PFSK-1 (cell line): ENCODE measurements at regions not wholly inside any gene's neighbourhood (a gene's known extent, or its start where the extent isn't known, plus 50 kb on each side); places are given as distances from the start of the nearest gene placed in this dataset.

ENCODE experiments used
- FOXP2 ChIP-seq: optimal IDR thresholded peaks from 2 replicates; pipeline ENCODE3; 2011; ENCODE audit warnings: borderline replicate concordance, control low read depth, inconsistent platforms; ENCODE audit not compliant: insufficient read depth; ENCODE audit errors: extremely low read length, extremely low read depth
- POLR2AphosphoS5 ChIP-seq: IDR thresholded peaks from 2 replicates; pipeline ENCODE4 v1.6.1; 2012; ENCODE audit warnings: low read depth, mild to moderate bottlenecking, control low read depth, low read length, moderate library complexity
- SIN3A ChIP-seq: IDR thresholded peaks from 2 replicates; pipeline ENCODE4 v1.6.1; 2012; ENCODE audit warnings: mild to moderate bottlenecking, low read length, moderate library complexity, borderline replicate concordance; ENCODE audit not compliant: insufficient read depth
- TAF1 ChIP-seq: IDR thresholded peaks from 2 replicates; pipeline ENCODE4 v1.6.1; 2012; ENCODE audit warnings: low read length, control low read depth, borderline replicate concordance; ENCODE audit not compliant: insufficient read depth
- TF ChIP-seq, protein P1 (sequence below), 2 experiments: IDR thresholded peaks; 2 replicates each; pipeline versions ENCODE4 v1.6.1 to v1.8.0; 2011 to 2012; ENCODE audit warnings: low read depth in 2 of 2, low read length in 2 of 2, control low read depth in 1 of 2, inconsistent platforms in 1 of 2, mild to moderate bottlenecking in 1 of 2, moderate library complexity in 1 of 2; ENCODE audit not compliant: insufficient read depth in 1 of 2

DNA sequence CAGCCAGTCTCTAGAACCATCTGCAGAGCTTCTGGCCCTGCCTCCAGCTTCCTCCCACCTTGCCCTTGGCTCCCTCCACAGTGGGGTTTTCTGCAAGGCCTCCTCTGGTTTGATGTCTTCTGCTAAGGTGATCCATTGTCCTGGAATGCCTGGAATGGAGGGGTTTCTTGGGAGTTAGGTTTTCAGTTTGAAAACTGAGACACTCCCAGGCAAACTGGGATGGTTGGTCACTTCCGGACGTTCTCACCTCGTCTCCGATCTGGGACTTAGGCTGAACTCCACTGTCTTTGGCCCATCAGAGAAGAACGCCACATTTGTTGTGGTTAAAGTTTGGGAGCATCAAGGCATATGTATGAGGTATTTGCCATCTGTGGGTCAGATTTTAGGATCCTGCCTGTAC is 77.4 kb upstream of the KLHL25 start:
- TF ChIP-seq TAF1 (no peak), FOXP2 (no peak), SIN3A (no peak), POLR2AphosphoS5 (no peak)
- TF ChIP-seq, protein P1, sequence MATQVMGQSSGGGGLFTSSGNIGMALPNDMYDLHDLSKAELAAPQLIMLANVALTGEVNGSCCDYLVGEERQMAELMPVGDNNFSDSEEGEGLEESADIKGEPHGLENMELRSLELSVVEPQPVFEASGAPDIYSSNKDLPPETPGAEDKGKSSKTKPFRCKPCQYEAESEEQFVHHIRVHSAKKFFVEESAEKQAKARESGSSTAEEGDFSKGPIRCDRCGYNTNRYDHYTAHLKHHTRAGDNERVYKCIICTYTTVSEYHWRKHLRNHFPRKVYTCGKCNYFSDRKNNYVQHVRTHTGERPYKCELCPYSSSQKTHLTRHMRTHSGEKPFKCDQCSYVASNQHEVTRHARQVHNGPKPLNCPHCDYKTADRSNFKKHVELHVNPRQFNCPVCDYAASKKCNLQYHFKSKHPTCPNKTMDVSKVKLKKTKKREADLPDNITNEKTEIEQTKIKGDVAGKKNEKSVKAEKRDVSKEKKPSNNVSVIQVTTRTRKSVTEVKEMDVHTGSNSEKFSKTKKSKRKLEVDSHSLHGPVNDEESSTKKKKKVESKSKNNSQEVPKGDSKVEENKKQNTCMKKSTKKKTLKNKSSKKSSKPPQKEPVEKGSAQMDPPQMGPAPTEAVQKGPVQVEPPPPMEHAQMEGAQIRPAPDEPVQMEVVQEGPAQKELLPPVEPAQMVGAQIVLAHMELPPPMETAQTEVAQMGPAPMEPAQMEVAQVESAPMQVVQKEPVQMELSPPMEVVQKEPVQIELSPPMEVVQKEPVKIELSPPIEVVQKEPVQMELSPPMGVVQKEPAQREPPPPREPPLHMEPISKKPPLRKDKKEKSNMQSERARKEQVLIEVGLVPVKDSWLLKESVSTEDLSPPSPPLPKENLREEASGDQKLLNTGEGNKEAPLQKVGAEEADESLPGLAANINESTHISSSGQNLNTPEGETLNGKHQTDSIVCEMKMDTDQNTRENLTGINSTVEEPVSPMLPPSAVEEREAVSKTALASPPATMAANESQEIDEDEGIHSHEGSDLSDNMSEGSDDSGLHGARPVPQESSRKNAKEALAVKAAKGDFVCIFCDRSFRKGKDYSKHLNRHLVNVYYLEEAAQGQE (IDR thresholded peaks at IDR 0.05; ENCODE audit: insufficient read depth in 1 of 2, low read depth in 2 of 2, low read length in 2 of 2), result no peak

DNA sequence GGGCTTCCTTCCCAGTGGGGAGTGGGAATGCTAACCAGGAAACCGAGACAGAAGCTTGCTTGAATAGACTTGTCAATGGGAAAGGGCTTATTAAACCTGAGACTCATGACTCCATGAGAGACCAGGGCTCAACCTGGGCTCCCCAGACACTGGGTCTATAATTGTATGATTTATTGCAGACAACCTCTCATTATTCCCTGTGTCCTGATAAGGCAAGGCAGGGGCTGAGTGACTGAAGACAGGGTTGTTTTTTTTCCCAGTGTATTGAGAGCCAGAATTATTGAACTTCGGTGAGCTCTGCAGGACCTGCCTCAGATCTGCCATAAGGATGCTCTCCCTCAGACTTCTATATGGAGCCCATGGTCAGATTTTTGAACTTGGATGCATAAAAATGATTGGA is 79.5 kb upstream of the KLHL25 start:
- TF ChIP-seq, protein P1 (IDR thresholded peaks at IDR 0.05; ENCODE audit: insufficient read depth in 1 of 2, low read depth in 2 of 2, low read length in 2 of 2), result no peak
- TF ChIP-seq POLR2AphosphoS5 (no peak), FOXP2 (no peak), TAF1 (no peak), SIN3A (no peak)

DNA sequence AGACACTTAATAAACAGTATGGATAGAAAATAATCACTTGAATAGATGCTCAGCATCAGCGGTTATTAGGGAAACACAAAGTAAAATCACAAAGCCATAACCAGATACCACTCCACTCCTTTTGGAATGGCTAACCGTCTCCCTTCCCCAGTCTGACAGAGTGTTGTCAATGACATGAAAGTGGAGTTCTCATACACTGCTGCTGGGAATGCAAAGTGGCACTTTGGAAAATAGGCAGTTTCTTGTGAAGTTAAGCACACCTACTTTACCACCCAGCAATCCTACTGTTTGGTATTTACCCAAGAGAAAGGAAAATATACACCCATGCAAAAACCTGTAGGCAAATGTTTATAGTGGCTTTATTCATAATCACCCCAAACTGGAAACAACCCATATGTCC is 81.0 kb upstream of the KLHL25 start:
- TF ChIP-seq TAF1 (no peak), POLR2AphosphoS5 (no peak), FOXP2 (no peak), SIN3A (no peak)
- TF ChIP-seq, protein P1 (IDR thresholded peaks at IDR 0.05; ENCODE audit: insufficient read depth in 1 of 2, low read depth in 2 of 2, low read length in 2 of 2), result no peak

DNA sequence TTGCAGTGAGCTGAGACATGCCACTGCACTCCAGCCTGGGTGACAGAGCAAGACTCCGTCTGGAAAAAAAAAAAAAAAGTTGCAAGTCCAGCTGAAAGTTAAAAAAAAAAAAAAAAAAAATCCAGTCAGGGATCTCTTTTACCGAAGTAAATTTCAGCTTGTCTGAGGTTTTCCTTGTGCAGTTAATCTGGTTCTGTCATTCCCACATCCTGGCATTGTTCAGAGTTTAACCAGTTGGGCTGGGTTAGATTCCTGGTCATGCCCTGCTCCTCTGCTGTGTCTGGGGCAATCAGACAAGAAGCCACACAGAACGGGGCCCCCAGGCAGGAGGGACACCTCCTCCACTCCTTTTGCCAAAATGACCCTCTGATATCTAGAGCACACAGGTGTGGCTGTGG is 84.1 kb upstream of the KLHL25 start:
- TF ChIP-seq POLR2AphosphoS5 (no peak), SIN3A (no peak), FOXP2 (no peak), TAF1 (no peak)
- TF ChIP-seq, protein P1 (IDR thresholded peaks at IDR 0.05; ENCODE audit: insufficient read depth in 1 of 2, low read depth in 2 of 2, low read length in 2 of 2), result no peak
